ENCODE measurements at regions not wholly inside any gene's neighbourhood (a gene's known extent, or its start where the extent isn't known, plus 50 kb on each side); places are given as distances from the start of the nearest gene placed in this dataset.
A peak's percentile ranks its signal among the peaks of the same experiment; 100 is the strongest.

- DNase-seq: no peak
These were observed 288.9 kb downstream of the CDK5RAP2 start for GRCh38 chr9:120291050-120291449.

DNA sequence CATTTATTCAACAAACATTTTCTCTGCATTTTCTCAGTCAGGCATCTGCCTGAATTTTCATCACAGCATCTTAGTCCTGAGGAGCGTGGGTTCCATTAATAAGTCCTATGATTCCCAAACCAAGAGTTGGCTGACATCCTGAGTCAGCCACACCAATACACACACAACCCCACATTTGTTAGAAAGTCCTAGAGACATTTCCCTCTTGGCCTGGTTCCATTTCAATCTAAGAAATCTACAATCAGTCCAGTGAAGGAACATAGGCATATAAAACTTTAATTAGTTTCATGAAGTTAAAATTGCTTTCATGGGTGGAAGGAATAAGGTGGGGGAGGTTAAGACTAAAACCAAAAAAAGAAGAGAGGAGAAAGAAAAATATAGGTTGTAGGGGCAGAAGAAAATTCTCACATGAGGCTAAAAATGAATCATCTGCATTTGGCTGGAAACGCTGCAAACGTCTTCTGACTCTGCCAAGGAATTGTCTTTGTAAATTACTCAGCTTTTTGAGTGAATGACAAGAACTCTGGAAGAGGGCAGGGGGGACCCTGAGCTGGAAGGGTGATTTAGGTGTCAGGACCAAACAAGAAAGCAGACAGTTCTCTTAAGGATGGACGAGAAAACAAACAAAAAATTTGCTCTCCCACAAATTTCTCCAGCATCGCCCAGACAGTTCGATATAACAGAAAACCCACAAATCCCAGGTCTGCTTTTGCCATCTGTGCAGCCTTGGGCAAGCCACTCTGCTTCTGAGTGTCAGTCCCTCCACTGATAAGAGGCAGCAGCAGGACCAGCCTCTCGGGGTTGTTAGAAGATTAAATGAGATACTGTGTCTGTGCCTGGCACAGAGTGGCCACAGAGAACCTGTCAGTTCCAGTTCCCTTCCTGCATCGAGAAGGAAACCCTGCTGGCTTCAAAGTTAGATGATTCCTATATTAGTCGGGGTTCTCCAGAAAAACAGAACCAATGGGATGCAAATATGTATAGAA is 289.7 kb downstream of the CDK5RAP2 start:
- DNase-seq: no peak

- no peak for DNase-seq
These were observed 290.9 kb downstream of the CDK5RAP2 start for GRCh38 chr9:120289098-120289497.

DNA sequence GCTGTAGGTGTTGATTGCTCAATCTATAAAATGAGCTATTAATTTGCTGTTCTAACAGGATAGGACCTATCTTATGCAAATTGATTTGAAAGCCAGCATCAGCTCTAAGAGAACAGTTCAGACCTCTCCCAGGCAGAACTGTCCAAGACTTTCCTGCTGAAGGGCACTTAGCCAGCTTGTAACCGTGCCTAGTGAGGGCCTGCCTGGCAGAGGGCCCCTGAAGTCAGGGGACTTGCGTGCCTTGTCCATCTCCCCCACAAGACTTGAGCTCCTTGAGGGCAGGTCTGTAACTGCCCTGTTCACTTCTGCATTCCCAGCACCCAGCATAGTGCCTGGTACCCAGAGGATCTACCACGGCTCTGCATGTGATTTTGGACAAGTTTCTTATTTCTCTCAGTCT is 293.4 kb downstream of the CDK5RAP2 start:
- DNase-seq: no peak

- DNase-seq: no peak
These were observed 295.1 kb downstream of the CDK5RAP2 start for GRCh38 chr9:120284821-120285220.

DNA sequence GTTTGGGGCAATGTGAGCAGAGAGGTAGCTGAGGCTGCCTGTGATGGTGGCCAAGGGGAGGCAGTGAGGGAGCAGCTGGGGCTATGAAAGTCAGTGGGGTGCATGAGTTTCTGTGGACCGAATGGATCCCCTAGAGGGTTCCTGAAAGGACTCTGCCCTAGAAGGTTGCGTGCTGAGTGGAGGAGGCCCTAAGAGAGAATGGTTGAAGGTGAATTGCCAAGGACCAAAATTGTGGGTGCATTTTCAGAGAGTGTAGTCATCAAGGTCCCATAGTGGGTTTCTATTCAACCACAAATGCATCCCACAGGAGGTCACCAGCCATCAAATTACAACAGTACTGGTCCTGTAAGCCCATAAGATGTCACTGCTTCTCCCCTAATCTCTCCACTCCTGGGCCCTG is 298.3 kb downstream of the CDK5RAP2 start:
- no peak for DNase-seq

DNA sequence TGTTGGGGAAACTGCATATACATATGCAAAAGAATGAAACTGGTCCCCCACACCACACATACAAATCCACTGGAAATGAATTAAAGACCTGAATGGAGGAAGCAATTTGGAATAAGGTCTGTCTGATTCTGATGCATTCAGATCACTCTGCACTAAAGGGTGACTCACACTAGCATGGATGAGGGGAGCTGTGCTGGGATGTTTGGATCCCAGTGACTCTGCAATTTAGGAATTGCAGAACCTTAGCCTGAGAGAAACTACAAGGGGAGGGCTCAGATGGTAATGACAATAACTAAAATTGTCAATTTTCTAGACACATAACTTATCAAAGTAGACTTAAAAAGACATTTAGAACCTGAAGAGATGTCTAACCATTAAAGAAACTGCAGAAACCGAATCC is 312.0 kb downstream of the CDK5RAP2 start:
- DNase-seq: no peak

DNA sequence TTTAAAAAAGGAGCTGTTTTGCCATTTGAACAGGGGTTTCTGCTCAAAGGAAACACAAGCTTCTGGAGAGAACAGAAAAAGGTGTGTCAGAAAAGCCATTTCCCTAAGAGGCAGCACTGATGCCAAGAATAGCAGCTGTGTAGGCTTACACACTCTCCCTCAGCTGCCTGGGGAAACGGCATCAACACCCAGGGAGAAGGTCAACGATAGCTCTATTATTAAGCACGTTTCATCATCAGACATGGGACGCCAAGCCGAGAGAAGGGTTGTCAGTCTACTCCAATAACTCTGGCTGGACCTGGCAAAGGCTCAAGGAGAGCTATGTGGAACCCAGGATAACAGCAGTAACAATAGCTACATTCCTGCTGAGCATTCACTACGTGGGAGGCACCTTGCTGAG is 314.2 kb downstream of the CDK5RAP2 start:
- DNase-seq: peak; percentile 15

DNA sequence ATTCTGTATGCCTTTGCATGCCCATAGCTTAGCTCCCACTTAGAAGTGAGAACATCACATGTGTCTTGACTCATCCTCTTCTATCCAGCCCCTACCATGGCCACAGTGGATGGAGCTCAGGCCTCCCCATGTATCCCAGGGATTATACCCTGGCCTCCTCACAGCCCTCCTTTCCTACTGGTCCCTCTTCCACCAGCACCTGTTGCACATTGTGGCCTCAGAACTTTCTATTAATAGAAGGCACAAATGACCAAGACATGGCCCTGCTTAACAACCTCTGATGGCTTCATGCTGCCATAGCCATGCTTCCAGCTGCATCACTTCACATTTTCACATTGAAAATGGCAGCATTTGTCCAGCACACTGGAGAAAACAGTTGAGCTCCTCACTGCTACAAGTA is 315.4 kb downstream of the CDK5RAP2 start:
- no peak for DNase-seq

GRCh38 chr9:120263836-120264235 is 316.1 kb downstream of the CDK5RAP2 start:
- DNase-seq: no peak

- no peak for DNase-seq
These were observed 318.5 kb downstream of the CDK5RAP2 start for GRCh38 chr9:120261419-120261818.

DNA sequence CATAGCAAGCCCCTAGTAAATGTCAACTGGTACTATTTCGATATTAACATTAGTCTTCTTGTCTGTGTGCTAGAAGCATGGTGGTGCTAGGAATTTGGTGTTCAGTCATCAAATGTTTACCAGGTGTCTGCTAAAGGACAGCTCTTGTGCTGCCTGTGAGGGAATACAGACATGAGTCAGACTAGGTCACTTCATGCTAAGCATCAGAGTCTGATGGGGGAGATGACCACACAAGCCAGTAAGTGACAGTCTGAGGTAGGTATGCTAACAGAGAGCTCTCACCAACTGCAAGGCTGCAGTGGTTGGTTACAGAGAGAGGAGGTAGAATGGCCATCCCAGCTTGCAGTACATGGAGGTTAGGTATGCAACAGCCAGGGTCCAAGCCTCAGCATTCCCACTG is 320.9 kb downstream of the CDK5RAP2 start:
- no peak for DNase-seq

GRCh38 chr9:120258096-120258495 is 321.9 kb downstream of the CDK5RAP2 start:
- DNase-seq: no peak

DNA sequence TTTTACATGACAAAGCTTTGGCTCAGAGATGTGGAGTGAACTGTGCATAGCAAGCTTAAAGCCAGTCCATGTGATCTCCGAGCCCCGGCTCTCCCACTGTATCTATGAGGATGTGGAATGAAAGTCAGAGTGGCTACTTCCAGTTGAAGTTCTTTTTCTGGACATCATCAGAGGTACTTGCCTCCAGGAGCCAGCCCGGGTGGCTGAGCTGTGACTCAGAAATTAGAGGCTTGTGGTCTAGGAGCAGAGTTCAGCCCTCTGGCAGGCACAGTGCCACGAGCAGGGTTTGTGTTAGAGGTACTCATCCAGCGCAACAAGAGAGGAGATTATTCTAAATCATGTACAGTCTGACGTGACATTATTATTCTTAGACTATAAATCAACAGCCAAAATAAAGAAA is 322.5 kb downstream of the CDK5RAP2 start:
- peak; percentile 68 for DNase-seq

DNA sequence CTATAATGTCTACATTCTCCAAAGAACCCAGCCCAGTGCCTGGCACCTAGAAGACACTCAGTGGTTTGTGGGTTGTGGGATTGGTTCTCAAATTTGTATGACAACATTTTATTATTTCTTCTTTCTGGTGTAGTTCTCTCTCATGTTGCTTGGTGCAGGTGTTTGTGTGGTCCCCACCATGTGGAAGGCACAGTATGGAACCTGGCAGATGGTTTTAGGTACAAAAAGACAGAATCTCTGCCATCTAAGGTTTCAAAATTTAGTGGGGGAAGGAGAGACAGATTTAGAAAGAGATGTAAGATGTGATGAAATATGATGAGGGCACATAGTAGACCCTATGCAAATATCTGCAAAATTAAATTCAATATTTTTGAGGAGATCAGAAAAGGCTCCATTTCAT is 323.8 kb downstream of the CDK5RAP2 start:
- no peak for DNase-seq

- no peak for DNase-seq
These were observed 327.7 kb downstream of the CDK5RAP2 start for GRCh38 chr9:120252248-120252647.

GRCh38 chr9:120242116-120242811 is 337.7 kb downstream of the CDK5RAP2 start:
- DNase-seq: no peak

GRCh38 chr9:120236596-120236995 is 343.4 kb downstream of the CDK5RAP2 start:
- no peak for DNase-seq

- peak; percentile 85 for DNase-seq
These were observed 344.9 kb downstream of the CDK5RAP2 start for GRCh38 chr9:120235081-120235480.

GRCh38 chr9:120230227-120230626 is 349.7 kb downstream of the CDK5RAP2 start:
- DNase-seq: no peak

DNA sequence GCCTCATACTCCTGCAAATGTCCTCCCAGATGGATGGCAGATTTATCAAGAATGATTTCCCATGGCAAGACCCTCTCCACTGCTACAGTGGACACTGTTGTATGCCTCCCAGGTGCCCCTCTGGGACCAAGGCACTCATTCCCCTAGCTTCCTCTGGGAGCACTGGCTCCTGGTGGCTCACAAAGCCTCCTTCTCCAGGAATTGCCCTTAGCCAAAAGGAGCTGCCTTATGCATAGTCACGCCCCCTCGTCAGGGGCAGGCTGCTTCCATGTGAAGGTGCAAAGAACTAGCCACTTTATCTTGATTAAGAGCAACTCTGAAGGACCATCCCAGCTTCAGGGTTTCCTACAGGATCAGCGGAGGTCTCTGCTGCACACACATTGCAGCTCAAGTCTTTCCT is 358.1 kb downstream of the CDK5RAP2 start:
- DNase-seq: no peak

DNA sequence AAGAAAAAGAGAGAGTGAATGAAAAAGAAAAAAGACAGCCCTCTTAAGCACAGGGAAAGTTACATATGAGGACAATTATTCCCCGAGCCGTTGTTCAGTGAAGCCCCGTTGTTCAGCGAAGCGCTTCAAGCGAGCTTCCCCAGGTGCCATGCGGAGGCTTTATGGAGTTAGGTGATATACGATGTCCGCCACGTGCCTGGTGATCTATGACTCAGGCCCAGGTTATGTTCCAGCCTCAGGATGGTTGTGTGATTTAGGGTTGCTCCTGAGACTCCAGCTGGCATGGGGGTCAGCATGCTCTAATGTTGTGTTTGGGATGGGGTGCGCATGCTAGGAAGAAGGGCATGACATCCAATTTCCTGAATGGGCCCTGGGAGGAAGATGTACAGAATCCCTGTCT is 365.6 kb downstream of the CDK5RAP2 start:
- no peak for DNase-seq

- no peak for DNase-seq
These were observed 367.1 kb downstream of the CDK5RAP2 start for GRCh38 chr9:120212853-120213200.

DNA sequence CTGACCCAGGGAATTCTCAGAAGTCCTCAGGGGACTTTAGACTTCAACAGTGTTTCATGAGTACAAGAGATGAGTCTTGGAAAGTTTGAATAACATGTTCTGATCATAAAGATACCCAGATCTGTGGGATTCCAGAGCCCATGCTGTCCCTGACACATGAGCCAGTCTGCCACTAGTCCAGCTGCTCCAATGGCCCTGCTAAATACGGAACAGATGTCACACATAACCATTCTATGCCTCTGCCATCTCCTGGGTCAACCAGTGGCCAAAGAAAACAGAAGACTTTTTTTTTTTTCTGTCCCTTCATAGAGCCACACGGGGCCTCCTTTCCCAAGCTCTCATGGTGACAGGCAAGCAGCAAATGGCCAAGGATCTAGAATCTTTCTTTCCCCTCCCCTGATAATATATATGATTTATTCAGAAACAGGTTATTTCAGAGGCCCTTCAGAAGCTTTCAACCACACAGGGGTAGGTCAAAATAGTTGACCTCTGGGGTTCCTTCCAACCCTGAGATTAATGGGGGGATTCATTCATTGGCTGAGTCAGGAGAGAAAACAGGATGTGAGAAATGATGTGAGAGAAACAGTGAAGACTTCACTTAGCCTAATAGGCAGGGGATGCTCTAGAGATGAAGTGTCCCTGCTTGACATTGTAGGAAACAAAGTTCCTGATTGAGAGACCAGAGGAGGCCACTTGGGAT is 367.7 kb downstream of the CDK5RAP2 start:
- DNase-seq: no peak
